ENCODE measurements at regions not wholly inside any gene's neighbourhood (a gene's known extent, or its start where the extent isn't known, plus 50 kb on each side); places are given as distances from the start of the nearest gene placed in this dataset.

GRCh38 chr3:63199606-63200005 lies 78.5 kb upstream of the SYNPR start:
- TF ChIP-seq MXI1 (IDR thresholded peaks at IDR 0.05; ENCODE audit: borderline replicate concordance, low read depth, low read length): no peak
- TF ChIP-seq SMC3 (IDR thresholded peaks at IDR 0.05; ENCODE audit: low read length): no peak
- TF ChIP-seq SKIL (CRISPR knock-in tag; IDR thresholded peaks at IDR 0.05; ENCODE audit: borderline replicate concordance): no peak
- TF ChIP-seq LCORL (IDR thresholded peaks at IDR 0.05): no peak
- TF ChIP-seq LCORL (CRISPR knock-in tag; IDR thresholded peaks at IDR 0.05): no peak
- no peak for TF ChIP-seq TRIM22 (IDR thresholded peaks at IDR 0.05)
- TF ChIP-seq ZNF512 (CRISPR knock-in tag; IDR thresholded peaks at IDR 0.05): no peak
- TF ChIP-seq PCBP1 (IDR thresholded peaks at IDR 0.05; ENCODE audit: borderline replicate concordance, low read depth, low read length): no peak
- no peak for TF ChIP-seq GMEB2 (CRISPR knock-in tag; IDR thresholded peaks at IDR 0.05; ENCODE audit: low read depth)
- TF ChIP-seq NBN (conservative IDR thresholded peaks at IDR 0.05): no peak
